GM12872 (cell line): ENCODE measurements at regions not wholly inside any gene's neighbourhood (a gene's known extent, or its start where the extent isn't known, plus 50 kb on each side); places are given as distances from the start of the nearest gene placed in this dataset.

Source experiments
- CTCF ChIP-seq: IDR thresholded peaks from 3 replicates; pipeline ENCODE4 v1.5.1; 2011; ENCODE audit warnings: low read depth, mild to moderate bottlenecking, low read length, moderate library complexity; ENCODE audit not compliant: insufficient read depth

- TF ChIP-seq CTCF: no peak
These were observed 462.1 kb downstream of the OLFM4 start for GRCh38 chr13:53490752-53491151.

GRCh38 chr13:53494406-53494805 lies 465.8 kb downstream of the OLFM4 start:
- no peak for TF ChIP-seq CTCF

GRCh38 chr13:53499576-53500133 lies 471.0 kb downstream of the OLFM4 start:
- no peak for TF ChIP-seq CTCF

GRCh38 chr13:53501387-53501786 lies 472.8 kb downstream of the OLFM4 start:
- TF ChIP-seq CTCF: no peak

GRCh38 chr13:53507741-53508140 lies 479.1 kb downstream of the OLFM4 start:
- TF ChIP-seq CTCF: no peak

GRCh38 chr13:53512635-53513034 lies 484.0 kb downstream of the OLFM4 start:
- no peak for TF ChIP-seq CTCF

GRCh38 chr13:53513226-53513625 lies 484.6 kb downstream of the OLFM4 start:
- TF ChIP-seq CTCF: no peak

- TF ChIP-seq CTCF: no peak
These were observed 491.5 kb downstream of the OLFM4 start for GRCh38 chr13:53520132-53520531.
